Fibroblast of upper back skin (primary cell): ENCODE measurements at regions not wholly inside any gene's neighbourhood (a gene's known extent, or its start where the extent isn't known, plus 50 kb on each side); places are given as distances from the start of the nearest gene placed in this dataset.
A peak's percentile ranks its signal among the peaks of the same experiment; 100 is the strongest.

Experiments
- DNase-seq: peaks from one replicate; pipeline ENCODE4 v3.0.0-alpha.2; 2013

DNA sequence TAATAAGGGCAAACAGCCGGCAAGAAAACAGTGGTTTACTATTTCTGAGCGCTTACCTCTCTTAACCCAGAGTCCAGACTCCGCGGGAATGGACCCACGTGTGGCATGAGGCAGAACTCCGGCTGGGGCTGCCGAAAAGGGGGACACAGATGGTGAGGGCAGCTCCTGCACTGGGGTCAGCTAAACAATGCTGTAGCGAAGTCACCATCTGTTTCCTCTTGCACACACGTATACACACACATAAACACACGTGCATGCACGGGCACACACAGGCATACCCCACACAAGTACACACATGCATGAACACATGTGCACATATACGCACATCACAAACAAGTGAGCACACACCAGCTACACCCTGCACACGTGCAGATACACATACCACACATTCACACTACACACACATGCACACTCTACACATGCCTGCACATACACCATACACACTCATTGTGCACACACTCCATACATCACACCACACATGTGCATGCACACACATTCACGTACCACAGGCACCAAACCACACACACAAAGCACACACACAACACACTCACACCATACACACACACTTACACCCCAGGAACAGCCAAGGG lies 105.9 kb upstream of the ID2 start:
- no peak for DNase-seq

DNA sequence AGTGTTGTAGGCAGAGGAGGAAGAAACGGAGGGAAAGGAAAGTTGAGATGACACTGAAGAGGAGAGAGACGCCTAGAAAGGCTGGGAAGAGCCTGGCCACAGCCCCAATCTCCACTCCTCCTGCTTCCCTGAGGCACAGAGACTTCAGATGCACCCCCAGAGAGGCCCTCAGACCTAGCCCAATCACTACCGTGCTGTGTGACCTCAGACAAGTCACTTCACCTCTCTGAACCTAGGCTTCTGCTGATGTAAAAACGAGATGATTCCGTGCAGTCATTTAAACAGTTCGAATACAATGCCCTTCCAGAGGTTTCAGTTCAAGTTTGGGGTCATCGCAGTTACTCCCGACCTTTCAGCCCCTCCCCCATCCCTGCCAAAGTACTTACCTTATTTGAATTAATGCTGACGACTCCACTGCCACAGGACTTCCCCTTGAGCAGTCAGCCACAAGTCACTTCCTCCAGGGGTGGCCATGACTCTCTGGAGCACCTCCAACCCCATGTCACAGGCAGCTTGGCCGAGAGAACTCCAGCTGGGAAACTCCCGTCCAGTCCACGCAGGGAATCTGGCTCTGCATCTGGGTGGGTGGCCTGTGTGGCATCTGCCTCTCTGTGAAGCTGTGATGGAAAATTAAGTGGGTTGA lies 105.2 kb upstream of the ID2 start:
- DNase-seq, result no peak

DNA sequence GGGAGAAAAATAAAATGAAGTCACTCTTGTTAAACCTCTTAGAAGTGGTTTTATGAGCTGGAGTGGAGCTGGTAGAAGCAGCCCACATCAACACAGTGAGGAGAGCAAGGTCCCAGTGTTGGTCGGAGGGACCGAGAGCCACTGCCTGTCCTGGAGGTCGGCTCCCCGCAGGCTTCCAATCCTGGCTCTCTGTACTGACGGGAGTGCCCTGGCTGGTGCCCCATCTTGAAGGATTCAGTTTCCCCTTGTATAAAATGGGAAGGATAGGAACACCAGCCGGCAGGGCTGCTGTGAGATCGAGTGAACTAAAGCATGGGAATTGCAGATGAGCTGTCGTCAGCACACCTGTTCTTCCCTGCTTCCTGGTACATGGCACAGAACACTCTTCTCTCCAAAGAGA lies 104.3 kb upstream of the ID2 start:
- DNase-seq, result no peak

DNA sequence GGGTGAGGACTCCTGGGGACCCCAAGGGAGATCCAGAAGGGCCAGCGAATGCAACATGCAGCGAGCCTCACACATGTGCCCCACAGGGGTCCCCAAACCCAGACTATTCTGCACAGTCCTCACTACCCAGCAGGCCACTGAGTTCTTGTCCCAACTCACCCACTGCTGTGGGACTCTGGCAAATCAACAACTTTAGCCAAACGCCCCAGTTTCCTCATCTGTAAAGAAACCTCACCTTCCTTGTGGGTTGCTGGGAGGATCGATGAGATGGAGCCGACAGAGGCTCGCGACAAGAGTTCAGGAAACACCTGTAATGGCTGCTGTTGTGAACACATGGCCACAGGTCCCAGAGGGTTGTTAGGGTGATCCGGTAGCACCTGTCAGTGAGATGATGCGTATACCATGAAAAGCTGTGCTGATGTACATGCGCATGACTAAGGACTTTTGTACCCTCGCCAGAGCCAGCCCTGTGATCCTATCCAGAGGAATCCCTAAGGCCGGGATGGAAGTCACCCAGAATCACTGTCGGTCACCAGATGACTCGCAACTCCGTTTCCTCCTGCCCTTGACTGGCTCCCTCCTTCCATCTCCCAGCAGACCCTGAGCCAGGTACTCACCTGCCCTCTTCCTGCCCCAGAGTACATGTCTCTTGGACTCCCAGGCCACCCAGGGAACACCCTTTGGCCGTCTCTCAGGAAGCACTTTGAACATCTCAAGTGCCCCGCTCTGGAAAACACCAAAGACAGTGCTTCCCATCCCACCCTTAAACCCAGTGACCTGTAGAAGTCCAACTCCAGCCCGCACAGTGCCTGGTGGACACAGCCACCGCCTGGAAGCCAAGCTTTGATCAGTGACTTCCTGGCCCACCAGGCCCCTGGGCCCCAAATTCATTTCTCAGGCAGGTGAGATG lies 103.3 kb upstream of the ID2 start:
- DNase-seq, result no peak

DNA sequence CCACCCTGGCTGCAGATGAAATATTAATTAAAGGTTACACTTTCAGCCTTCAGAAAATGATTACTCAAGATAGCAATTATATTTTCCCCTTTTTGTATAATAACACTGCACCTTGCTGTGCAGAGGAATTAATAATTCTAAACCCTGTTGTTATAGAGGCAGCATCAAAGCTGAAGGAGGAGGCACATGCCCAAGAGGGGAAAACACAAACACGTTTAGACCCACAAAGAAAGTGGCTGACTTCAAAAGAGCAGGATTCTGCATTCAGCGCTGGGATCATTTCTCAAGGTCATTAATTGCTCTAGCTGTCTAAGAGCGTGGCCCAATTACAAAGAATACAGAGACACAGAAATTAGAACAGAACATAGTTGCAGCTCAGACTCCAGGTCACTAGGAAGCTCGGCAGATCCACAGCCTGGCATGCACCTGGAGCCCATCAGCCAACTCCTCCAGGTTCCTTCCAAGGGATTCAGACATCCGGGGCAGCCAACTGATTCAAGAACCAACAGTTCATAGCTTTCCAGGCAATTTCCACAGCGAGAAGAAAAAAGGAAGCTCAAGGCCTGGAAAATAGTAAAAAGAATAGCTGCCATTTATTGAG lies 102.3 kb upstream of the ID2 start:
- DNase-seq, result no peak

DNA sequence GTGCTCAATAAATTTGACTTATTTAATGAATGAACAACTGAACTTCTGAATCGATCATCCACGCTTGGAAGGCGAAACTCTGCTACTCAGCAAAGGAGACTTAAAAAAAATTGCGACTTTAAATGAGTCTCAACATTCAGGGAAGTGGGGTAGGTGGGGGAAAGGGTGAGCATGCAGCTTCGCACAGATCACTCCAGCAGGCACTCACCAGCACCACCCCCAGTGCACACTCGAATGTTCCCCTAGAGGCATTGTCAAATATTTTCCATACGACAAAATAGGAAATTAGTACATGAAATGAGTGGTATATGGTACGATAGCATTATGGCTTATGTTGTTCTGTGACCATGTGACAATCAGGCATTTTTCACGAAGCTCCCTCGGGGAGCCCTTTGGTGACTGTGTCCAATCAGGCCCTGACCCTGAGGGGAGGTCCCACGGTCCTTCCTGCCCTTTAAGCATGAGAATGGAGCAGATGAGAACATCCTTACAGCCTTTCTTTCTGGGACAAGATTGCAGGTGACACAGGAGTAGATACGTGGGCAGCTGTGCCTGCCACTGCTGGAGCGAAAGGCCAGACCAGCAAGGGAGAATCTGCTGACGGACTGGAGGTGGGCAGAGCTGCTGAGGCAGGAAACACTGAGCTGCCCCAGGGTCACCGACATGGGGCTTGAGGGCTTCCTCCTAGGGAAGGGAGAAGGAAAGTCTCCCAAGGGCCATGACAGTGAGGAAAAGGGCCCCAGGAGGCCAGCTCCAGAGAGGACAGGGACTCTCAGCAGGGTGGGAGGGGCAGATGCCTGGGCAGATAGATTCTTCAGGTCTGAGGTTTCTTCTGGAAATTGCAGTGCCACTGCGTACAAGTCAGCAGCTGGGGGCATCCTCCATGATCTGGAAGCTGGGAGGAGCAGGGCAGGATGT lies 101.3 kb upstream of the ID2 start:
- no peak for DNase-seq

DNA sequence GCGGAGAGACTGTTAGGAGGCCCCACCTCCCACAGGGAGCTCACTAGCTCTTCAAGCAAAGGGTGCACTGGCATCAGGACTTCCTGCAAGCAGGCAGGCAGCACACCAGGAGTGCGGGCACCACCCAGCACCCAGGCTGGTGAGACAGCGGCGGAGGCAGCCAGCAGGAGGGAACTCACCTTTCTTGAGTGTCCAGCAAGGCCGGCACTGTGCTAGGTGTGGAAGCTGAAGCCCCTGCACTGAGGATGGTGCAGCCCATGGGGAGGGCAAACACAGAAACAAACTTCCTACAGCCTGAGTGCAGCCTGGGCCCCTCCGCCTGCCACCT lies 100.7 kb upstream of the ID2 start:
- DNase-seq, result no peak

DNA sequence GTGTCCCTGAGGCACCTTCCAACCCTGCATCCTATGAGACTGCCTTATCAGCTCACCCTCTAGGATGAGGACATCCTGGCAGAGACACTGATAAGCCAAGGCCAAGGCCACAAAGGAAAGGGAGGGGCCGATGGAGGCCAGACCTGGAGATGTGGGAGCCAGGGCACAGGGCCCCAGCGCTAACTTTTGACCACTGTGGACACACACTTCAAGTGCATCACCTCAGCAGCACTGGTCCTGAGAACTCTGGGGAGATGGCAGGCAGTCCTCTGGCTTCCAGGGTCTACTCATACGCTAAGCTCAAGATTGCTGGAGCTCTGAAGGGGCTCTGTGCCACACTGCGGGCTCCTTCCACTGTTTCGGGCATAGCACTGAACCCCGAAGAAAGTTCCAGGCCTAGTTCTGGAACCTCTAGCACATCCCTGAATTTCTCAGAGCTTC lies 100.2 kb upstream of the ID2 start:
- DNase-seq, result no peak

DNA sequence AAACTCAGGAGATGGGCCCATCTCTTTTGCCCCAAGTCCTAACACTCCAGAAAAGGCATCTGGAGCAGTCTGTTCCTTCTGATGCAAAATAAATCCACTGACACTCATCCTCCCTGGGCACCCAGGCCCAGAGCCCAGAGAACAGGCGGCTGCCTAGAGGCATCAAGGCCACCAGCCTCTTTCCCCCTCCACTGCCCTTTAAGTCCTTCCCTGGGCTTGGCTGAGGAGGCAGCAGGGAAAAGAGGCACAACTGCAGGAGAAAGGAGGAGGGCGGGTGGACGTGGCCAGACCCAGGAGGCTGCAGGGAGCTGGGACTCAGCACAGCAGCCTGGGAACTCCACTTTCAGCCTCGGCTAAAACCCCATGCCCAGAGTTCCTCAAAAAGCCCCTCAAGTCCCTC lies 99.7 kb upstream of the ID2 start:
- DNase-seq, result no peak

DNA sequence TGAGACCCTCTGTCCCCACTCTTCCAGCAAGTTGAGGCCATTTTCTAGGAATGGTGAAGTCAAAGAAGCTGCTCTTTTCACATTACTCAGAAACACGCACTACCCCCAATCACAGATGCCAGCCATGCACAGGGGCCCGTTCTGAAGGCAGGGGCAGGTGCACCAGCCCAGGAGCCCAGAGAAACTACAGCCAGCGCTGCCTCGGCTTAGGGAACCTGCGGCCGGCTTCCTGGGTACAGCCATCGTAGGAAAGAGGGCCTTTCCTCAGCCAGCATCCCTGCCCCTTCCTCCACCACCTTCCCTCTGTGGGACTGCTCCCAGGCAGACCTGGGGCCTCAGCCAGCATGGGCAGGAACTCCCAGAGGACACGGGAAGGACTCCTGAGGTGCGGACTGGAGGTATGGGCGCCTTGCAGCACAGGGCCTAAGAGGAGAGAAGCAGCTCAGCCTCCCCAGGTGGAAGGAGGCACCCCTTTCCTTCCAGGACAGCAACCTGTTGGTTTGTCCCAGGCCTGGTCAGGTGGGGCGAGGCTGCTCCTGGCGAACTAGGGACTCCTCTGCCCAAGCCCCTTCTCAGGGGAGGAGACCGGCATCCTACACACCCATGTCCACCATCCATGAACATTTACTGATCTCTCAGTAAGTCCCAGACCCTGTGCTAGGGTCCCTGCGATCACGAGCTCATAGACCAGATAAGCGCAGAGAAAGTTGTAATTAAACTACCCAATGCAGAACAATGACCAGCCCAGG lies 99.0 kb upstream of the ID2 start:
- DNase-seq, result no peak

DNA sequence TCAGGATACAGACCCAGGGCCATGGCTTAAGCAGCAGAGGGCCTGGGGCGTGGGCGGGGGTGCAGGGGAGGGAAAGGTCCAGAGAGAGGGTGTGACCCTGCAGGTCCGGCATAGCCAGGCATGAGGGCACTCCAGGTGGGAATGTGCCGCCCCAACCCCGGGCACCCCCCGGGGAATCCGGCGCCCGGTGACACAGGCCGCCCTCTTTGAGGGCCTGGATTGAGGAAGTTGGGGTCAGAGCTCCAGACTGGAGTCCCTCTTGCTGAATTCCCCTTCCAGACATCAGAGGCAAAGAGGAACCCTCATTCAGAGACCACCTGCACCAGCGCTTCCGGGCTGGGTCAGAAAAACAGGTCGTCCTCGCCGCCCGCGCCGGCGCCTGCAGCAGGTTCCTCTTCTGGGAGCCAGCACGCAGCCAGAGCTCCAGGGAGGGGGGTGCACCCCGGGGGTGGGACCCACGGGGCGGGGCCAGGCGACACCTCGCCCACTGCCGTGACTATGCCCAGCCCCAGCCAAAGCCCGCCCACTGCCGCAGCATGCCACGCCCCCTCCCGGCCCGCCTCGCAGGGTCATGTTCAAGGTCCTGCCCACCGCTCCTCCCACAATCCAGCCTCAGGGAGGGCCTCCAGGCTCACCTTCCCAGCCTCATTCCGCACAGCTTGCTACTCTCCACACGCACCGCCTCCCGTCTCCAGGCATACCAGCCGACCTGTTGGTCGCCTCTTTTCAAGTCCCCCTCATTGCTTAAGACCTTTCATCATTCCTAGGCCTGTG lies 98.3 kb upstream of the ID2 start:
- peak; percentile 77 for DNase-seq

DNA sequence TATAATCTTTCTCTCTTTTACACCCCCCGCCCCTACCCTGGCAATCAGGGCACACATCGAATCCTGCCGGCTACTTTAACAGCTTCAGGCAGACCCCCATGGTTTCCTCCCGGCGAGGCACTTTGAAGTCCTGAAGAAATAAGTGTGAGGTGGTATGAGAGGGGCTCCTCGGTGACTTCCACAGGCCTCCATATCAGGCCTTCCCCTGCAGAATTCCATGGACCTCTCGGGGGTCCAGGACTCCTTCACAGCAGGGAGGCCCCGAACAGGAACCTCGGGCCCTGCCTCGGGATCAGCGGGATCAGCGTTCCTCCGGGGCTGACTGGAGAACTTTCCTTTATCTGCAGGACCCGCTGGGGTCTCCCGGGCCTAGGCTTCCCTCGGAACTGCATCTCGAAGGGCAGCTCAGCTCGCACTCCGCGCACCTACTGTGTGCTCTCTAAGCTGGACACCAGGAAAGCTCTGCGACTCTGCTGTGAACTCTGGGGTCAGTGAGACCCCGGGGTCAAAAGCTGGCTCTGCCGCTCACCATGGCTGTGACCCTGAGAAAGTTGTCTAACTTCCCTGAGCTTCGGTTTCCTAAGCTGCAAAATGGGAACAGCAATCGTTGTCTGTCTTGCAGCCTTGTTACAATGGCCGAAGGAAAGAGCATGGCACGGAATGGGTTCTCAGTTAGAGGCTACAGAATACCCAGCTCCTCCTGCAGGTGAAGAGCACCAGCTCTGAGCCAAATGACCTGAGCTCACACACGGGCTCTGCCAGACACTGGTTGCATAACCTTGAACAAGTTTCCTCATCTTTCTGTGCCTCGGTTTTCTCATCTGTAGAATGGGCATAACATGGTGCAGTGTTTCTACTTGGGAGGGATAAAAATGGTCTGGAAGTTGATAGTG lies 97.4 kb upstream of the ID2 start:
- DNase-seq, result no peak

DNA sequence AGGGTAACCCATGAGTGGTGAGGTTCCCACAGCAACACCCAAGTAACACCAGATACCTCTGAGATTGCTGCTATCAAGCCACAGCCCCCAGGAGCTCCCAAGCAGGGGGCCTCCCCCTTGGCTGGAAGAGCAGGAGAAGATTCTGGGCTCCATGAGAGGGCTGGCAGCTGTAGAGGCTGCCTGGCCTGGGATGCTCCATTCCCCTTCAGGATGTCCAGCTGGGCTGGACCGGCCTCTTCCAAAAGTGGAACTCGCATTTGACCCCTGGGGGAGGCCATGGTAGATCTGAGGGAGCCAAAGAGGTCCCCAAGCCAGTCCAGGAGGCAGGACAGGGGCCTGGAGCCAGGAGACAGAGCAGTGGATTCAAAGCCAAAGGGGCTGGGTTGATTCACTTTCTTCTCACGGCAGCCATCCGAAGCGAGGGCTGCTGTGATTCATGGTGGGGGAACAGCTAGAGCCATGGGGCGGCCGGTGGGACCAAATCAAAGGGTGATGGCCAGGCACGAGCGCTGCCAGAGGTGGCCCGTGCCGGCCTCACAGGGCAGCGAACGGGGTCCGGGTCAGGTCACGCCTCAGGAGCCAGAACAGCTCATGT lies 95.3 kb upstream of the ID2 start:
- no peak for DNase-seq

DNA sequence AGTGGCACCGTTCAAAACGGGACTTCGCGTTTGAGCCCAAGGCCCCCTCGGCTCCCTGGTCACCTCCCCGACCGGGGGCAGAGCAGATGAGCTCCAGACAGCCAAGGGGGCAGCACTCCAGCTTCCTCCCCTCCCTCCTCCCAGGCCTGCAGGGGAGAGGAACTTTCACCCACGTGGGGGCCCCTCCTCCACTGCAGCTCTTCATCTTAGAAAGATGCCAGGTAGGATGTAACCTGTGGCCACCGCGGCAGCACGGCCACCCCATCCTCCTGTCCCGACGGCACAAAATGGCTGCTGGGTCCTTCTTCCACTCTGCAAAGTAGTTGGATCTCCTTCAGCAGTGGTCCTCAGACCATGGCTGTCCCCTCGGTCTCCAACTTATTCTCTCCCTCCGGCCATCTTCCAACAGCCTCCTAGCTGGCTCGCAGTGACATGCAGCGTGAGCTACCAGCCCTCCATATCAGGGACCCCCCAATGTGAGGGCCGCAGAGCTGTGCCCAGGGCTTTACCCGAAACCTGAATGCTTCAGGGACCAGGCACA lies 94.5 kb upstream of the ID2 start:
- DNase-seq, result no peak

DNA sequence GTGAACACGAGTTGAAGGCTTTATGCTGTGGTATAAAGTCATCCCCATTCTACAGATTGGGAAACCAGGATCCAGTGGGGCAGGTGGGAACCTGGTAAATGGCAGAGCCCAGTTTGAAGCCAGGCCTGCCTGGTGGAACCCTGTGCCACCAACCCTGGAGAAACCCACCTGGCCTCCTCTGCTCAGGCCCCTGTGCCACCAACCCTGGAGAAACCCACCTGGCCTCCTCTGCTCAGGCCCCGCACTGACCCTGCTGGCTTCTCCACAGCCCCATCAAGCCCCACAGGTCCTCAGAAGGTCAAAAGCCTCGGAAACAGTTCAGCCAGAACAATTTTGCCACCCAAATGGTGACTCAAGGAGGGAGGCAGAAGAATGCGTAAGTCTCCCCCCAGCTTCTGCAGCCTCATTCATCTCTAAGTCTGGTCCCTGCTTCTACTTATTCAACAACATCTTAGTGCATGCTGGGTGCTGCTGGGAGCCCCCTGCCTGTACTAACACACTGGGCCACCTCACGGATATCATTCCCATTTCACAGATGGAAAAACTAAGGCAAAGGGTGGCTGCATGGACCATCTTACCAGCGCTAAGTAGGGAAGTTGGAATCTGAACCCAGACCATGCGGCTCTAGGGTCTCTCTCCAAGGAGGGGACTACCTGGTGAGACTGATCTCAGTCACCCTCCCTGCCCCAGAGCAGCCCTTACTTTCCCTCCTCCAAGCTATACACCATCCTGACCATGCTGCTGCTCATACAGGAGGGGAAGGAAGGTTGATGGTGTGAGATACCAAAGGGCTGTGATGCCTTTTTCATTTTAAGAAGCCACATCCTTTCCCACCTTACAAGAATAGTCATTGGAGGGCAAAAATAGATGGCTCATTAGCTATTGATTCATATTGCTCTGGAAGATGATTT lies 93.7 kb upstream of the ID2 start:
- DNase-seq, result no peak

DNA sequence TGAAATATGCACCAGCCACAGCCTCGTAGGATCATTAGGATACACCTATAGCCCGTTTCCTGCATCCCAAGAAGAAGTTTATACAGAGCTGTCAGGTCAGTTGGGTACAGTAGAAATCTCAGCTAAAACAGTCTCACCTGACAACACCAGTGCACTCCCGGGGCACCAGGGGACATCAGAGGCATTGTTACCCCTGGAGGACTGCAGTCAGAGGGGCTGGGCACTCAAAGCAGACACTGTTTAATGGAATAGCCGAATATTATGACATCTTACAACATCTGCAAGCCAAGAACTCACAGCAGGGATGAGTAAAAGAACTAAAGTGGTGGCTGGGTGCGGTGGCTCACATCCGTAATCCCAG lies 93.0 kb upstream of the ID2 start:
- no peak for DNase-seq

DNA sequence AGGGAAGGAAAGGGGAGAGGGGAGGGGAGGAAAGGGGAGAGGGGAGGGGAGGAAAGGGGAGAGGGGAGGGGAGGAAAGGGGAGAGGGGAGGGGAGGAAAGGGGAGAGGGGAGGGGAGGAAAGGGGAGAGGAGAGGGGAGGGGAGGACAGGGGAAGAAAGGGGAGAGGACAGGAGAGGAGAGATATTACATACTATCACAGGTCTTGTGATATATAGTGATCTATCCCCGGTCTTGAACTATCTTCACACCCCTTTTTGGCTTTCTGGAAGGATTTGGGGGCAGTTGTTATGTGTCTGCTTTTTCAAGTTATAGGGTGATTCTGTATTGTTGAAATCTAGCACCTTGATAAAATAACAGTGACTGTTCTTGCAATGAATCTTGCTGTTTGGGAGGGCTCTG lies 92.1 kb upstream of the ID2 start:
- no peak for DNase-seq

DNA sequence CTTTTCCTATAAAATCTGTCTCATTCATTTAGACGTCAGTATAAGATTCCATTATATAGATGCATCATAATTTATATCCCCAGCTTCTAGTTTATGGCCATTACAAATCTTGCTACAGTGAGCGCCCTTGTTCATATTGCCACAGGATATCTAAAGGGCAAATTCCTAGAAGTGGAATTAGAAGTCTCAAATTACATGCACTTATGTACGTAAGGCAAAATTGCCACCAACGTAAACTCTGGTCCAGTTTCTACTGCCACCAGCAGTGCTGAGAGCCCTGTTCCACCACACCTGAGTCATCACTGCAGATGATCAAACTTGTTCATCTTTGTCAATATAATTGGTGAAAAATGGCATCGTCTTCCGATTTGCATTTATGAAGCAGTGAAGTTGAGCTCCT lies 90.9 kb upstream of the ID2 start:
- DNase-seq, result no peak
